A673 (cell line): ENCODE measurements at regions not wholly inside any gene's neighbourhood (a gene's known extent, or its start where the extent isn't known, plus 50 kb on each side); places are given as distances from the start of the nearest gene placed in this dataset.

ENCODE experiments used
- BruUV-seq: library from RNA; stranded (reverse); fragments of 400-500 nt; replicated peaks from 2 replicates; lab custom pipeline; 2021; lab: Mats Ljungman, UMichigan
- CTCF ChIA-PET: fragments of 300-600 bp; sonication (Branson Sonifier 250); formaldehyde crosslinking; loops from one replicate; lab custom pipeline; 2022; ENCODE audit warnings: antibody characterized with exemption; lab: Charles Lee
- POLR2A ChIA-PET: fragments of 300-600 bp; sonication (Branson Sonifier 250); formaldehyde crosslinking; loops from one replicate; lab custom pipeline; 2022; ENCODE audit warnings: antibody characterized with exemption; ENCODE audit not compliant: low non-redundant PET; lab: Charles Lee
- DNase-seq: peaks from one replicate; pipeline ENCODE4 v3.0.0-alpha.2; 2015; ENCODE audit warnings: low spot score
- H3K27ac ChIP-seq: fragments of 200-600 bp; sonication (generic); 2 replicates; pipeline ENCODE4 v1.5.1; 2016; ENCODE audit warnings: mixed run types, low read depth, mild to moderate bottlenecking, mixed read lengths, antibody characterized with exemption, low read length; ENCODE audit not compliant: poor library complexity, severe bottlenecking
- H3K27me3 ChIP-seq: fragments of 200-600 bp; sonication (generic); replicated peaks from 2 replicates; pipeline ENCODE4 v1.6.1; 2017; ENCODE audit warnings: mixed run types, low read depth, mild to moderate bottlenecking, mixed read lengths, antibody characterized with exemption, low read length; ENCODE audit not compliant: insufficient read depth, poor library complexity
- H3K36me3 ChIP-seq: fragments of 200-600 bp; sonication (generic); 2 replicates; pipeline ENCODE4 v1.6.1; 2016; ENCODE audit warnings: mixed run types, mild to moderate bottlenecking, mixed read lengths, antibody characterized with exemption, low read length; ENCODE audit not compliant: insufficient read depth, poor library complexity, severe bottlenecking
- H3K4me1 ChIP-seq: fragments of 200-600 bp; sonication (generic); 2 replicates; pipeline ENCODE4 v1.6.1; 2017; ENCODE audit warnings: mixed run types, mild to moderate bottlenecking, mixed read lengths, antibody characterized with exemption, low read length; ENCODE audit not compliant: insufficient read depth, poor library complexity, severe bottlenecking
- H3K4me3 ChIP-seq: fragments of 200-600 bp; sonication (generic); 2 replicates; pipeline ENCODE4 v1.5.1; 2016; ENCODE audit warnings: low read depth, mixed run types, mild to moderate bottlenecking, mixed read lengths, low read length; ENCODE audit not compliant: poor library complexity, severe bottlenecking
- H3K9me3 ChIP-seq: fragments of 200-600 bp; sonication (generic); 2 replicates; pipeline ENCODE4 v1.6.1; 2016; ENCODE audit warnings: mixed run types, low read depth, mild to moderate bottlenecking, mixed read lengths, antibody characterized with exemption, low read length; ENCODE audit not compliant: poor library complexity, severe bottlenecking
- CTCF ChIP-seq: fragments of 300-800, 200-600 bp; sonication (generic); conservative IDR thresholded peaks from 2 replicates; pipeline ENCODE4 v1.5.1; 2017; ENCODE audit warnings: low read depth, mild to moderate bottlenecking, antibody characterized with exemption, low read length, moderate library complexity, mixed read lengths
- EZH2 ChIP-seq: fragments of 200-600 bp; sonication (generic); IDR thresholded peaks from 2 replicates; pipeline ENCODE4 v1.6.1; 2017; ENCODE audit warnings: borderline replicate concordance, low read depth, mild to moderate bottlenecking, mixed read lengths, antibody characterized with exemption, low read length; ENCODE audit not compliant: poor library complexity, severe bottlenecking
- intact Hi-C: fragments of 100-400 bp; cut with micrococcal nuclease; formaldehyde crosslinking; loops from one replicate; pipeline ENCODE4 v1.10.0; 2022; ENCODE audit not compliant: unreplicated experiment

GRCh38 chr7:49187543-49188268, 263.4 kb downstream of the CDC14C start:
- Histone ChIP-seq H3K9me3 (peaks cover 9% of the 10 kb centered on the region), H3K36me3 (no peaks in the 10 kb centered on the region), H3K27ac (no peak overlapping the region), H3K27me3 (no peaks in the 10 kb centered on the region), H3K4me1 (no peaks in the 10 kb centered on the region), H3K4me3 (no peak overlapping the region)
- CTCF ChIA-PET: no interaction called here
- DNase-seq: peak; percentile 8
- intact Hi-C loops: no loop called here
- POLR2A ChIA-PET: no interaction called here
- no TSS peak for BruUV-seq
- no peak for TF ChIP-seq EZH2
- TF ChIP-seq CTCF: 0 out of 2 replicates have a peak, but pooled peaks have one; percentile 24

- Histone ChIP-seq H3K4me1 (no peaks in the 10 kb centered on the region), H3K36me3 (no peaks in the 10 kb centered on the region), H3K27me3 (no peaks in the 10 kb centered on the region), H3K27ac (no peak overlapping the region), H3K4me3 (no peak overlapping the region), H3K9me3 (peaks cover 6% of the 10 kb centered on the region)
- ChIA-PET CTCF (no interaction called here), POLR2A (no interaction called here)
- no TSS peak for BruUV-seq
- no peak for DNase-seq
- intact Hi-C loops: no loop called here
- no peak for TF ChIP-seq CTCF
- TF ChIP-seq EZH2: no peak
Observed at GRCh38 chr7:49228426-49229098, 304.2 kb downstream of the CDC14C start.

- intact Hi-C loops: no loop called here
- Histone ChIP-seq H3K4me1 (no peaks in the 10 kb centered on the region), H3K27me3 (no peaks in the 10 kb centered on the region), H3K27ac (no peak overlapping the region), H3K36me3 (no peaks in the 10 kb centered on the region), H3K9me3 (peaks cover 6% of the 10 kb centered on the region), H3K4me3 (no peak overlapping the region)
- no peak for TF ChIP-seq CTCF
- no peak for TF ChIP-seq EZH2
- no peak for DNase-seq
- BruUV-seq: no TSS peak
- POLR2A ChIA-PET: no interaction called here
- CTCF ChIA-PET: no interaction called here
Observed at GRCh38 chr7:49229246-49229645, 304.9 kb downstream of the CDC14C start.
